LNCaP clone FGC (cell line): ENCODE measurements at regions not wholly inside any gene's neighbourhood (a gene's known extent, or its start where the extent isn't known, plus 50 kb on each side); places are given as distances from the start of the nearest gene placed in this dataset.

Source experiments
- DNase-seq: peaks from one replicate; pipeline ENCODE4 v3.0.0-alpha.2; 2011; ENCODE audit warnings: low read depth
- H3K4me3 ChIP-seq: 2 replicates; pipeline ENCODE4 v1.5.1; 2011; ENCODE audit warnings: mild to moderate bottlenecking, low read depth, low read length, control low read depth
- TF ChIP-seq, protein P1 (sequence below): IDR thresholded peaks from 2 replicates; pipeline ENCODE4 v1.5.1; 2012; ENCODE audit warnings: mild to moderate bottlenecking; ENCODE audit not compliant: control insufficient read depth, insufficient read depth; ENCODE audit errors: extremely low read depth

DNA sequence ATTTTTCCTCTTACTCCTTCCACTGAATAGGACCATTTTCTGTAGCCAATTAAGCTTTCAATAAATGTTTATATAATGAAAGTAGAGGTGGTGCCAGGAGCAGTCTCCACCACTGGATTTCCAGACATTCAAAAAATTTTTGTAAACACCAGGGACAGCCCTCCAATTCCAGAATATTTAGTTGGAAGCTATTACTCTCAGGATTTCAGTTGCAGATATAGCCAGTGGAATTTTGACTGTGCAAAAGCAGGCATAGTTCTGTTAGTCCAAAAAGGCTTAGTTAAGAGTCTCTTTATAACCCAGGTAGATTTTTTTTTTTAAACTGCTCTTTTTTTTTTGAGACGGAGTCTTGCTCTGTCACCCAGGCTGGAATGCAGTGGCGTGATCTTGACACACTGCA, 138.1 kb upstream of the DMRT1 start:
- TF ChIP-seq, protein P1, sequence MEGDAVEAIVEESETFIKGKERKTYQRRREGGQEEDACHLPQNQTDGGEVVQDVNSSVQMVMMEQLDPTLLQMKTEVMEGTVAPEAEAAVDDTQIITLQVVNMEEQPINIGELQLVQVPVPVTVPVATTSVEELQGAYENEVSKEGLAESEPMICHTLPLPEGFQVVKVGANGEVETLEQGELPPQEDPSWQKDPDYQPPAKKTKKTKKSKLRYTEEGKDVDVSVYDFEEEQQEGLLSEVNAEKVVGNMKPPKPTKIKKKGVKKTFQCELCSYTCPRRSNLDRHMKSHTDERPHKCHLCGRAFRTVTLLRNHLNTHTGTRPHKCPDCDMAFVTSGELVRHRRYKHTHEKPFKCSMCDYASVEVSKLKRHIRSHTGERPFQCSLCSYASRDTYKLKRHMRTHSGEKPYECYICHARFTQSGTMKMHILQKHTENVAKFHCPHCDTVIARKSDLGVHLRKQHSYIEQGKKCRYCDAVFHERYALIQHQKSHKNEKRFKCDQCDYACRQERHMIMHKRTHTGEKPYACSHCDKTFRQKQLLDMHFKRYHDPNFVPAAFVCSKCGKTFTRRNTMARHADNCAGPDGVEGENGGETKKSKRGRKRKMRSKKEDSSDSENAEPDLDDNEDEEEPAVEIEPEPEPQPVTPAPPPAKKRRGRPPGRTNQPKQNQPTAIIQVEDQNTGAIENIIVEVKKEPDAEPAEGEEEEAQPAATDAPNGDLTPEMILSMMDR, result no peak
- DNase-seq, result no peak

DNA sequence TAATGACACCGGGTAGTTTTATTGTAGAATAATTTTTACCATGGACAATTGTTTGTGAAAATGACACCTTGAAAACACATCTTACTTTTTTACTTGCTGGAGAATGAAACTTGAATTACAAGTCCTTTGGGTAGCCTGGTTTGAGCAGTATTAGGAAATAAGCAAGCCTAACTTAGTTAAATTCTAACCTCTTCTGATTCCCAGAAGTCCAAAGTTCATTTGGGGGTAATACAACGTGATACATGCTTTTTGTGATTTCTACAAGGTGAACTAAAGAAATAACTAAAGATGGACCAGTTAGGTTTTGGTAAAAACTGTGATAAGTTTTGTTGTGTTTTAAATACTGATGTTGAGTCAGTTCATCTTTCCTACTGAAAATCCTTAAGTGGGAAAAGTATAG, 135.4 kb upstream of the DMRT1 start:
- TF ChIP-seq, protein P1, result no peak
- DNase-seq, result no peak
- no peak overlapping the region for H3K4me3 ChIP-seq

More for the DNA sequence above, 138.1 kb upstream of the DMRT1 start:
- H3K4me3 ChIP-seq, result no peak overlapping the region

DNA sequence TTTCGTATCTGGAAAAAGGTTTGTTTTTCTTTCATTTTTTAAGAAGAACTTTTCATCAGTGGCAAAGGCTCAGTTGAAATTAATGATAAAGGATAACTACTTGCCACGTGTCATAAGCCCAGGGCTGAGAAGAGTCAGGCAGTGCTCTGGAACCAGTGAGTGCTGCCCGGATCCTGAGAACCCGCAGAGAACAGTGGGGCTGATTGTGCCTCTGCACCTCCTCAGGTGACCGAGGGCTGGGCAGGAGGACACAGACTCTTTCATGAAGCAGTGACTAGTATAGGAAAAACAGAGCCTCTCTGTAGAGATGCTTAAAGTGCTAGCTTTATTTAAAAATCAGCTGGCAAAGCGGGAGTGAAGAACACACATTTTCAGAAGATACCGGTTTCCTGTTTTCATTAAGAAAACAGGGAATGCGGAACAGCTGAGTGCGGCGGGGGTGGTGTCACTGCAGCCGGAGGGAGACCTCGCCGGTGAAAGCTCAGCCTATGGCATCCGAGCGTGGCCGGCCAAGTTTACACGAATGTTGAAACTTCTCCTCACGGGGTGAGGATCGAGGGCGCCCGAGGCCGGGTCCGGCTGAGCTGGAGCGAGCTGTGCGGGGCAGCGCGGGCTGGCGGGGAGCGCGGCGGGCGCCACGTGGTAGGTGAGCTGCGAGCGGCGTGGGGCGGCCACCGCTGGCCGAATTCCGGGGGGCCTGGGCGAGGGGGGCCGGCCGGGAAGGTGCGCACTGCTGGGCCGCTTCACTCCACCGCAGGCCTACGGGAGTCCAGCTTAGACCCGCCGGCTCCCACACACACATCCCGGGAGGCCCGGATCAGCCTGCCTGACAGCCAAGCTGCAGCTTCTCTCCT, 134.7 kb upstream of the DMRT1 start:
- no peak for DNase-seq
- TF ChIP-seq, protein P1, result no peak
- H3K4me3 ChIP-seq, result no peak overlapping the region

DNA sequence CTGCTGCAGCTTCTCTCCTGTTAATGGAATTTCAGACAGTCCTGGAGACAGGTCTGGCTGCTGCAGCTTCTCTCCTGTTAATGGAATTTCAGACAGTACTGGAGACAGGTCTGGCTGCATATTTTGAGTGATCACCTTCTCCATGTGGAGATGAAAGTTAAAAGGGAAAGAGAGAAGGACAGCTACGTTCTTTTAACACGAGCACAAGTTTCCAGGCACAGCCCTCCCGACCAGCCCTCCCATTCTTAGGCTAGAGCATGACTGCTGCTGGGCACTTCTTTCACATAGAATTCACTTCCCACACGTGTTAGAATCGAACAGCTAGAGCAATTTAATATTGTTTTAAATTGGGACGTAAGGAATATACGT, 133.3 kb upstream of the DMRT1 start:
- no peak overlapping the region for H3K4me3 ChIP-seq

DNA sequence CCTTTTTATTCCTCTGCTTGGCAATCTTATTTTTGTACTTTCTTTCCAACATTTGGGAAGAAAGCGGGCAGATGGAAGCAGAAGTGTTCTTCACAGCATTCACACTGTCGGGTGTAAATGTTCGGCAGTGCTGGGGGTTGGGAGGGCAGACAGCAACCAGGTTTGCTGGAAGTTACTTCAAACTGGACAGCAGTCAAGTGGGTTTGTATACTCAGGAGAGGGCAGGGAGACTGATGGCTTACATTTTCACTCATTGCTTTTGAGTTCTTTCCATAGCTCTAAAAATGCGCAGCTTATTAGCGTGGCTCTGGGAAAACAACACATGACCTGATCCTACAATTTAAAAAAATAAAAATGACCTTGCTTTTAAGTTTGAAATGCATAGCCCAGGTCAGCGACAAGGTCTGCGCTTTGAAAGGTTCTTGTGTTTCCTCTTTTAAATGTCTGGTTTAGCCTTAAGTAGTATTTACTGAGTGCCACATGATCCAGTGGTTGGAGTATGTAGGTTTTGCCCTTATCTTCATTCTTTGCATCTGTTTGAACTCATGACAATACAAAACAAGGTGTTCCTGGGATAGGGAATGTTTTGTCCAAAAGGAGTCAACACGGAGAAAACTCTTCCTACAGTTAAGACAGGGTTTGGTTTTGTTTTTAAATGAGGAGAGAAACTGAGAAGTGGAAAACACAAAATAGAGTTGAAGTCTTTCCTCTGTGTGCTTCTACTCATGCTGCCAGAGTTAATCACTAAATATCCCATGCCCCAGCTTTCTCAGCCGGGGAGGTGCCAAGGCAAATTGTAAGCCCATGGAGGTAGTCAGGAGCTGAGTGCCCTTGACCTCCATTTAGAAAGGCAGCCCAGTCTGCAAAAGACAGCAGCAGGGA, 132.7 kb upstream of the DMRT1 start:
- TF ChIP-seq, protein P1, result no peak
- H3K4me3 ChIP-seq, result no peak overlapping the region
- DNase-seq, result no peak

More for the DNA sequence above, 133.3 kb upstream of the DMRT1 start:
- TF ChIP-seq, protein P1, result no peak
- no peak for DNase-seq

DNA sequence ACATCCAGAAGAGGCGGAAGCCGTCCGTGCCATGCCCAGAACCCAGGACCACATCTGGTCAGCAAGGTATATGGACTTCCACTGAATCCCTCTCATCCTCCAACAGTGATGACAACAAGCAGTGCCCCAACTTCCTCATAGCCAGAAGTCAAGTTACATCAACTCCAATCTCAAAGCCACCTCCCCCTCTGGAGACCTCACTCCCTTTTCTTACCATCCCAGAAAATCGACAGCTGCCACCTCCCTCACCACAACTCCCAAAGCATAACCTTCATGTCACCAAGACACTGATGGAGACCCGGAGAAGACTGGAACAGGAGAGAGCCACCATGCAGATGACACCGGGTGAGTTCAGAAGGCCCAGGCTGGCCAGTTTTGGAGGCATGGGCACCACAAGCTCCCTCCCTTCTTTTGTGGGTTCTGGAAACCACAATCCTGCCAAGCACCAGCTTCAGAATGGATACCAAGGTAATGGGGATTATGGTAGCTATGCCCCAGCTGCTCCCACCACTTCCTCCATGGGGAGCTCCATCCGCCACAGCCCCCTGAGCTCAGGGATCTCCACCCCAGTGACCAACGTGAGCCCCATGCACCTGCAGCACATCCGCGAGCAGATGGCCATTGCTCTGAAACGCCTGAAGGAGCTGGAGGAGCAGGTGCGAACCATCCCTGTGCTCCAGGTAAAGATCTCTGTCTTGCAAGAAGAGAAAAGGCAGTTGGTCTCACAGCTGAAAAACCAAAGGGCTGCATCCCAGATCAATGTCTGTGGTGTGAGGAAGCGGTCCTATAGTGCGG, 130.3 kb upstream of the DMRT1 start:
- no peak for DNase-seq
- H3K4me3 ChIP-seq, result no peak overlapping the region
- TF ChIP-seq, protein P1, result no peak
